ENCODE measurements at regions not wholly inside any gene's neighbourhood (a gene's known extent, or its start where the extent isn't known, plus 50 kb on each side); places are given as distances from the start of the nearest gene placed in this dataset.
"Not testable (repeated sequence)": the region's sequence is repeated elsewhere in the genome, so short reads cannot be mapped to it uniquely, and the experiment has no call there.

DNA sequence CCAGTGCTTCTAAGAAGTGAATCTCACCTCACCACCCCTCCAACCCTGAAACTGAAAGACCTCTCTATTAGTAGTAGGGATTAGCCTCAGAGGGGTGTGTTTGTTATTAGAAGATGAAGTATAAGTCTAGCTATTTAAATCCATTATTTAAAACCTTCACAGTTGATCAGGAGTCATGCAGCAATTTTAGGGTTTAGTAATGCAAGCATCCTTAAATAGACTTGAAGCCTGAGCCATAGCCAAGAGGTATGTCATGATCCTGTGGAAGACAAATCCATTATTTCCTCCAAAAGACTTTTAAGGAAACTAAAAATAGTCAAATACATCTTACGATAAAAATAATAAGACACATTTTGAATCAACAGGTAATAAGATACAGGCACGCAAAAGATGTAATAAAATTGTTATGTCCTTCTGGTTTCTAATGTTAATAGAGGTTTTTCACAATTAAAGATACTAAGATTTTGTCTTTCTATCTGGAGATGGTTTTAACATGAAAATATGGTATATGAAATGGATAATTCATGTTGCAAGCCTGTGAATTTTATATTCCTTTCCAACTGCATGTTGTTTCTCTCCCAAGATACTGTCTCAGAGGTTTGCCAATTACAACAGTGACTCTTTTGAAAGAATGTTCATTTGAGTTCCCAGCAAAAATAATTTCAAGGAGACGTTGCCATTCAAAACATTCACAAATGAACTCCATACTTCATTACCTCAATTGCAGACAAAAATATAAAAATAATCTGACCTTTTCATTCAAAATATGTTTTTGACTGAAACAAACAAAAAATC is 68.0 kb downstream of the LUZP4 start:
- Histone ChIP-seq H3K27ac (ENCODE audit: low read length) (no peak overlapping the region), H3K27me3 (ENCODE audit: low read depth, low read length) (no peaks in the 10 kb centered on the region), H2AFZ (ENCODE audit: low read depth, low read length) (no peak overlapping the region), H3K4me1 (ENCODE audit: low read length) (no peaks in the 10 kb centered on the region), H3K4me2 (ENCODE audit: low read length) (no peak overlapping the region), H3K4me3 (ENCODE audit: low read length) (no peak overlapping the region), H4K20me1 (ENCODE audit: insufficient read depth, low read length) (no peaks in the 10 kb centered on the region), H3K79me2 (ENCODE audit: low read length) (no peaks in the 10 kb centered on the region), H3K36me3 (replicated peaks; ENCODE audit: low read depth, low read length) (no peaks in the 10 kb centered on the region), H3K9ac (ENCODE audit: low read length) (no peak overlapping the region), H3K9me3 (ENCODE audit: insufficient read depth, low read length) (no peaks in the 10 kb centered on the region)
- no peak for TF ChIP-seq EZH2phosphoT487 (IDR thresholded peaks at IDR 0.05; ENCODE audit: low read depth)
- TF ChIP-seq, protein P1, sequence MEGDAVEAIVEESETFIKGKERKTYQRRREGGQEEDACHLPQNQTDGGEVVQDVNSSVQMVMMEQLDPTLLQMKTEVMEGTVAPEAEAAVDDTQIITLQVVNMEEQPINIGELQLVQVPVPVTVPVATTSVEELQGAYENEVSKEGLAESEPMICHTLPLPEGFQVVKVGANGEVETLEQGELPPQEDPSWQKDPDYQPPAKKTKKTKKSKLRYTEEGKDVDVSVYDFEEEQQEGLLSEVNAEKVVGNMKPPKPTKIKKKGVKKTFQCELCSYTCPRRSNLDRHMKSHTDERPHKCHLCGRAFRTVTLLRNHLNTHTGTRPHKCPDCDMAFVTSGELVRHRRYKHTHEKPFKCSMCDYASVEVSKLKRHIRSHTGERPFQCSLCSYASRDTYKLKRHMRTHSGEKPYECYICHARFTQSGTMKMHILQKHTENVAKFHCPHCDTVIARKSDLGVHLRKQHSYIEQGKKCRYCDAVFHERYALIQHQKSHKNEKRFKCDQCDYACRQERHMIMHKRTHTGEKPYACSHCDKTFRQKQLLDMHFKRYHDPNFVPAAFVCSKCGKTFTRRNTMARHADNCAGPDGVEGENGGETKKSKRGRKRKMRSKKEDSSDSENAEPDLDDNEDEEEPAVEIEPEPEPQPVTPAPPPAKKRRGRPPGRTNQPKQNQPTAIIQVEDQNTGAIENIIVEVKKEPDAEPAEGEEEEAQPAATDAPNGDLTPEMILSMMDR (IDR thresholded peaks at IDR 0.05; ENCODE audit: low read depth, low read length): no peak

DNA sequence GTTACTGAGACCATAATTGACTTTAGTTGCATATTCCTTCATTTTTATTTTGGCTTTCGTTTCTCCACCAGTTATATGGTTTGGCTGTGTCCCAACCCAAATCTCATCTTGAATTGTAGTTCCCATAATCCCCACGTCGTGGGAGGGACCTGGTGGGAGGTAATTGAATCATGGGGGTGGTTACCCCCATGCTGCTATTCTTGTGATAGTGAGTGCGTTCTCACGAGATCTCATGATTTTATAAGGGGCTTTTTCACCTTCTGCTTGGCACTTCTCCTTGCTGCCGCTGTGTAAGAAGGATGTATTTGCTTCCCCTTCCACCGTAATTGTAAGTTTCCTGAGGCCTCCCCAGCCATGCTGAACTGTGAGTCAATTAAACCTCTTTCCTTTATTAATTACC is 70.0 kb downstream of the LUZP4 start:
- H3K9ac ChIP-seq (ENCODE audit: low read length); H3K27me3 ChIP-seq (ENCODE audit: low read depth, low read length): not testable (repeated sequence)

DNA sequence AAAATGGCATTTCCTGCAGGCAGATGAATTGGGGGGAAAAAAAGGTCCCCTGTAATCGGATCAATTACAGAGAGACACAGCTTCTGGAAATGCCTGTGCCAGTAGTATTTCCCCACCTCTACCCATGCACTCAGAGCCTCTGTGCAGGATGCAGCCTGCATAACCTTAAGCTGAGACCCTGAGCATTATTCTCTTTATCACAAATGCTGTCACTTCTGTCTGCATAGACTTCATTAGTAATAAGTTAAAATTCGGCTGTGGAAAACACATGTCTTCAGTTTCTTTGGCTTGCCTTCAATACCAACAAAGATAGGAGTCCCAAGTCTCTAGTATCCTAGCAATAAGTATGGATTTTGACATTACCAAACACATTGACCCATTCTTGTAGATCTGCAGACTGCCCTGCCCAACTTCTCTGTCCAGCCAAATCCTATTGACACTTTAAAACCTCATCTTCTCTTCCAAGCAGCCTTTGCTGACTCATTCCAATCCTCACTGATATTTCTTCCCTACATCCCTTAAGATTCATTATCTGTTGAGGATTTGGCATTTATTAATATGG is 70.8 kb downstream of the LUZP4 start:
- no peaks in the 10 kb centered on the region for H3K27me3 ChIP-seq (ENCODE audit: low read depth, low read length)
- no peak overlapping the region for H3K9ac ChIP-seq (ENCODE audit: low read length)
- H3K36me3 ChIP-seq (replicated peaks; ENCODE audit: low read depth, low read length): no peaks in the 10 kb centered on the region
- H3K4me3 ChIP-seq (ENCODE audit: low read length): no peak overlapping the region
- no peak overlapping the region for H3K4me2 ChIP-seq (ENCODE audit: low read length)
- H2AFZ ChIP-seq (ENCODE audit: low read depth, low read length): no peak overlapping the region
- no peaks in the 10 kb centered on the region for H4K20me1 ChIP-seq (ENCODE audit: insufficient read depth, low read length)
- no peaks in the 10 kb centered on the region for H3K4me1 ChIP-seq (ENCODE audit: low read length)
- H3K79me2 ChIP-seq (ENCODE audit: low read length): no peaks in the 10 kb centered on the region
- H3K9me3 ChIP-seq (ENCODE audit: insufficient read depth, low read length): no peaks in the 10 kb centered on the region
- no peak for TF ChIP-seq EZH2phosphoT487 (IDR thresholded peaks at IDR 0.05; ENCODE audit: low read depth)
- TF ChIP-seq, protein P1 (IDR thresholded peaks at IDR 0.05; ENCODE audit: low read depth, low read length): no peak
- H3K27ac ChIP-seq (ENCODE audit: low read length): no peak overlapping the region

More for the DNA sequence above, 70.0 kb downstream of the LUZP4 start:
- H3K9me3 ChIP-seq (ENCODE audit: insufficient read depth, low read length); H3K36me3 ChIP-seq (replicated peaks; ENCODE audit: low read depth, low read length); H4K20me1 ChIP-seq (ENCODE audit: insufficient read depth, low read length); H3K27ac ChIP-seq (ENCODE audit: low read length); H3K79me2 ChIP-seq (ENCODE audit: low read length); H3K4me2 ChIP-seq (ENCODE audit: low read length); H2AFZ ChIP-seq (ENCODE audit: low read depth, low read length); H3K4me1 ChIP-seq (ENCODE audit: low read length); H3K4me3 ChIP-seq (ENCODE audit: low read length): not testable (repeated sequence)

DNA sequence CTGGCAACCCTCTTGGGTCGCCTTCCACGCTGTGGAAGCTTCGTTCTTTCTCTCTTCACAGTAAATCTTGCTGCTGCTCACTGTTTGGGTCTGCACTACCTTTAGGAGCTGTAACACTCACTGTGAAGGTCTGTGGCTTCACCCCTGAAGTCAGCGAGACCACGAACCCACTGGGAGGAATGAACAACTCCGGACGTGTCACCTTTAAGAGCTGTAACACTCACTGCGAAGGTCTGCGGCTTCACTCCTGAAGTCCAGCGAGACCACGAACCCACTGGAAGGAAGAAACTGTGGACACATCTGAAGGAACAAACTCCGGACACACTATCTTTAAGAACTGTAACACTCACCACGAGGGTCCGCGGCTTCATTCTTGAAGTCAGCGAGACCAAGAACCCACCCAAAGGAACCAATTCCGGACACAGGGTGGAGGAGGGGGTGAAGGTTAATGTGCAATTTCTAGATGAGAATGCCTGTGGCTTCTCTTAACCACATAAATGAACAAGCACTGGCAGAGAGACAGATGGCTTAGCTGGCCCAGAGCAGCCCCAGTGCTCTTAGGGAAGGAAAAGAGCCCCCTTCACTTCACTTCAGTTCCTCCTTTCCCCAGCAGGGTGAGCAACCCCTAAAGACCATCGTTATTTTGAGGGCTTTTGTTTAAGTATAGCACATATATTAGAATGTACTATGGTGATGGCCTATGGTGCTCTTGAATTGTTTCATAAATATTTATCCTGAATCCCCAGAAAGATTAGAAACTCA is 73.0 kb downstream of the LUZP4 start:
- Histone ChIP-seq H3K27me3 (ENCODE audit: low read depth, low read length) (no peaks in the 10 kb centered on the region), H3K4me2 (ENCODE audit: low read length) (no peak overlapping the region), H3K4me3 (ENCODE audit: low read length) (no peak overlapping the region), H3K9me3 (ENCODE audit: insufficient read depth, low read length) (no peaks in the 10 kb centered on the region), H3K4me1 (ENCODE audit: low read length) (no peaks in the 10 kb centered on the region), H3K27ac (ENCODE audit: low read length) (no peak overlapping the region), H3K36me3 (replicated peaks; ENCODE audit: low read depth, low read length) (no peaks in the 10 kb centered on the region), H3K9ac (ENCODE audit: low read length) (no peak overlapping the region), H2AFZ (ENCODE audit: low read depth, low read length) (no peak overlapping the region), H3K79me2 (ENCODE audit: low read length) (no peaks in the 10 kb centered on the region), H4K20me1 (ENCODE audit: insufficient read depth, low read length) (no peaks in the 10 kb centered on the region)
- TF ChIP-seq, protein P1 (IDR thresholded peaks at IDR 0.05; ENCODE audit: low read depth, low read length): no peak
- no peak for TF ChIP-seq EZH2phosphoT487 (IDR thresholded peaks at IDR 0.05; ENCODE audit: low read depth)
